ENCODE measurements at regions not wholly inside any gene's neighbourhood (a gene's known extent, or its start where the extent isn't known, plus 50 kb on each side); places are given as distances from the start of the nearest gene placed in this dataset.
"Not testable (repeated sequence)": the region's sequence is repeated elsewhere in the genome, so short reads cannot be mapped to it uniquely, and the experiment has no call there.

DNA sequence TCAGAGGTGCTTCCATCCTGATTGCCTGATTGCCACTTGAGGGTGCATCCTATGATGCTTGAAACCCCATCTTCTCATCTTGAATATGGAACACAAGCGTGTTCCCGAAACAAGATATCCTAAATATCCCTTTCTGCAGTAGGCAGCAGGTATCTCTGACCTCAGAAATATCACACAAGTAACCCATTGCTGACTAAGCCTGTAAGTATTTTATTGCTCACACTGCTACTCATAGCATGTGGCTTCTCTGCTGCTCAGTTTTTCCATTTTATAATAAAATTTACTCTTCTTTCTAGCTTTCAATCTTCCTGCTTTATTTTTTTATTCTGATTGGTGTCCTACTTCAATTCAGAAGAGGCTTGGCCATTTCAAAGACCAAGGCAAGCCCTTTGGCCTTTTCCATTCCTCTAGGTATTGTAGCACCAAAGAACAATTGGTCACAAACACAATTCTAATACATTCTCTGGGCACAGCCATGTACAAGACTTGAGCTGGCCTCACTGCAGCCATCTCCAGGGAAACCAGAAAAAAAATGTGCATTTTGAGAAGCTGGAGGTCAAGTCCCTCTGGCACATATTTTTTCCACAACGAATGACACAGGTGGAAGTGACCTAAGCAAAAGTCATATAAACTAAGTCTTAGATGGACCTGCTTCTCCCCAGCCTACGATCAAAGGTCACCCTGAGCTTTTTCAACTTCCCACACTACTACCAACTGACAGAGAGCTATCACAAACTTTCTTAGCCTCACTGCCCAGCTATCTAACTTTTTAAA lies 107.0 kb downstream of the OR13H1 start:
- Mint-ChIP-seq H3K27me3 (peaks cover 5% of the 10 kb centered on the region), H3K36me3 (ENCODE audit: low read depth) (no peaks in the 10 kb centered on the region), H3K27ac (no peak overlapping the region), H3K4me1 (no peaks in the 10 kb centered on the region), H3K4me3 (no peak overlapping the region)
- ATAC-seq (no peak), DNase-seq (no peak)
- no peaks in the 10 kb centered on the region for H3K9me3 ChIP-seq (ENCODE audit: control insufficient read depth, low read length, poor library complexity, severe bottlenecking)

DNA sequence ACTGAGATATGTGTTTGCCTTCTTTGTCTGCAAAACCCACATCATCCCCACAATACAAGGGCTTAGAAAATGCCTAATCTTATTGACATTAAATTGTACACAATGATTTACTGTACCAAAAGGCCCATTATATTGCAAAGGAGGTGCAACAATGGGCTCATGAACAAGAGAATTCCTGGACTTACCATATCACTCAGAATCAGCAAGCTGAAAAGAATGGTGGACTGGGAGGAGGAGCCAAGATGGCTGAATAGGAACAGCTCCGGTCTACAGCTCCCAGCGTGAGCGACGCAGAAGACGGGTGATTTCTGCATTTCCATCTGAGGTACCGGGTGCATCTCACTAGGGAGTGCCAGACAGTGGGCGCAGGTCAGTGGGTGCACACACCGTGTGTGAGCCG lies 119.9 kb downstream of the OR13H1 start:
- not testable (repeated sequence) for H3K4me3 Mint-ChIP-seq; H3K9me3 ChIP-seq (ENCODE audit: control insufficient read depth, low read length, poor library complexity, severe bottlenecking); H3K27me3 Mint-ChIP-seq; DNase-seq; H3K27ac Mint-ChIP-seq; H3K36me3 Mint-ChIP-seq (ENCODE audit: low read depth); H3K4me1 Mint-ChIP-seq; ATAC-seq

DNA sequence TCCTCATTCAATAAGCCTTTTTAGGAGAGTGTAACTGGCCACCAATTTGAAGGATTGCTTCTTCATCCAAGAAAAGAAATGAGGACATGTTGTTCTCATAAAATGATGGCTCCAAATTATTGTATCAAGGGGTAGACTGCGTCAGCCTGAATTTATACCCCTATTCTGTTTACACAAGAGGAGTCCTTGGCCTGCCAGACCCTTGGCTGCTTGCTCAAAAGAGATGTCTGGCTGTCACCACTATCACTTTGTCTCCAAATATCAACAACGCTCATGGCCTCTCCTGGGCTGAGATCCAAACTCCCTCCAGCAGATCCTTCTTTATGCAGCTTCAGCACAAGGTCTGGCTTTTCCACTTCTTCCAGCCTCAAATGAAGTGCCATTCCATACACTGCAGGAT lies 127.9 kb downstream of the OR13H1 start:
- peaks cover 2% of the 10 kb centered on the region for H3K4me1 Mint-ChIP-seq
- ATAC-seq (no peak), DNase-seq (no peak)
- H3K4me3 Mint-ChIP-seq = no peak overlapping the region
- H3K27me3 Mint-ChIP-seq = no peaks in the 10 kb centered on the region
- no peak overlapping the region for H3K27ac Mint-ChIP-seq
- H3K36me3 Mint-ChIP-seq (ENCODE audit: low read depth) = no peaks in the 10 kb centered on the region
- no peaks in the 10 kb centered on the region for H3K9me3 ChIP-seq (ENCODE audit: control insufficient read depth, low read length, poor library complexity, severe bottlenecking)

DNA sequence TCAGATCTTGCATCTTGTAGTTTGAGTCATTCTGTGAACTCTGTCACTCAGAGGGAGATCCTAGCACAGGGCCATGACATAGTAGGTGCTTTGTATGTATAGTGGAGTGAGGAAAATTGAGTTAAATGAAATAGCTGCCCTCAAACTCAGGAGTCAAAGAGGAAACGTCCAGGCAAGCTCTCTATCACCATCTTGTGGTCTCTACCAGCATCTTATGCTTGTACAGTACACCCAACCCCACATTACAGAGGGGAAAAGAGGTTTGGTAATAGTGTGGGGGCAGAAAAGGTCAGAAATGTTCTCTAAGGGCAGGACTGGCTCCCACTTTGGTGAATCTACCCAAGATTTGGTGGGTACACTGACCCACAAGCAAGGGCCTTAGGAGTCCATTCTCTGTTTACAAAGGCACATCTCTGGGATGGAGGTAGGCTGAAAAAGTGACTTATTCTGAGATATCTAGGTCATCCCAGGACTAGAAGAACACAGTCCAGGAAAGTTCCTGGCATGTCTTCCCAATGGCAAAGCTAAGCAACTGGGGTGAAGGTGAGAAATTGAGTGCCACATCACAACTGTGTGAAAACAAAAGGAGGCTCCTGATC lies 131.8 kb downstream of the OR13H1 start:
- no peak overlapping the region for H3K4me3 Mint-ChIP-seq
- no peaks in the 10 kb centered on the region for H3K27me3 Mint-ChIP-seq
- H3K36me3 Mint-ChIP-seq (ENCODE audit: low read depth) = no peaks in the 10 kb centered on the region
- H3K27ac Mint-ChIP-seq = no peak overlapping the region
- no peak for ATAC-seq
- peaks cover 2% of the 10 kb centered on the region for H3K4me1 Mint-ChIP-seq
- no peak for DNase-seq
- no peaks in the 10 kb centered on the region for H3K9me3 ChIP-seq (ENCODE audit: control insufficient read depth, low read length, poor library complexity, severe bottlenecking)

DNA sequence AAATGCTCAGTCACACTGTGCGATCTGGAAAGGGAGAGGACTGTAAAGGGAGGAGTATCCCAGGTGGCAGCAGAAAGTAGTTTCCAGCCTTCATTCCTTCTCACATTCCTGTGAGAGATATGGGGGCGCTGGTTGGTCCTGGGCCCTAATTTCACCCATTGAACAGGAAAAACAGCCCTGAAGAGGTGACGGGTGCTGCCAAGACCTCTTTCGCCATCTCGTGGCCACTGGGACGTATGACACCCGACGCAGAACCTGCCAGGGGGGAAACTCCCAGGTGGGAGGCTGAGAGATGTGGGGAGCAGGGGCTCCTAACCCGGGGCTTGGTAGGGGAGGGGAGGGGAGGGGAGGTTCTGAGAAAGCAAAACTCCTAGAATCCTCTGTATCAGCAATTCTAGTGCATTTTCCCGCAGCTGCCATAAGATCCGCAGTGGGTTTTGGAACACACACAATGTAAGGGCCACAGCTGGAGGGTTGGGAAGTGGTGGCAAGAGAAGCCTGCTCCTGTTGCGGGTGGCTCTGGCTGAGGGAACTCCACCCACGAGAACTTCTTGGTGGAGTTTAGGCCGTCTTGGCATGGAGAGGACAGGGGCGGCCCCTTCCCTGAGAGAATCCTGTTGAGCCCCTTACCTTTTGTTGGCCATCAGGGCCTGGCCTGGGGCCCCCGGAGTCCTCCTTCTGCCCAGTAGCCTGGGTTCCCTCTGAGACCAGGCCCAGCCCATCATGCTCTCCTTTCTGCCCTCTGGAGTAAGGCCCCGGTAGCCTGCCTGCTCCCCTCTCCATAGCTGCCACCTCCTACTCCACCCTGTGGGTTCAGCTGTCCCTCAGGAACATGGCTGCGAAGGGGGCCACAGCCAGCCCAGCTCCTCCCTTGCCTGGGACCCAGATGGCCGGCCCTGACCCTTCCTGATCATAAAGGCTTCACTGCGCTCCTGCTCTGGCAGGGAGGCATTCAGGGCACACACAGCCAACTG lies 134.1 kb downstream of the OR13H1 start:
- Mint-ChIP-seq H3K4me1 (peaks cover 2% of the 10 kb centered on the region), H3K36me3 (ENCODE audit: low read depth) (no peaks in the 10 kb centered on the region), H3K27me3 (no peaks in the 10 kb centered on the region), H3K4me3 (no peak overlapping the region), H3K27ac (no peak overlapping the region)
- ATAC-seq (peak; percentile 48), DNase-seq (peak in 1 of 3 donors; percentile 9)
- no peaks in the 10 kb centered on the region for H3K9me3 ChIP-seq (ENCODE audit: control insufficient read depth, low read length, poor library complexity, severe bottlenecking)

DNA sequence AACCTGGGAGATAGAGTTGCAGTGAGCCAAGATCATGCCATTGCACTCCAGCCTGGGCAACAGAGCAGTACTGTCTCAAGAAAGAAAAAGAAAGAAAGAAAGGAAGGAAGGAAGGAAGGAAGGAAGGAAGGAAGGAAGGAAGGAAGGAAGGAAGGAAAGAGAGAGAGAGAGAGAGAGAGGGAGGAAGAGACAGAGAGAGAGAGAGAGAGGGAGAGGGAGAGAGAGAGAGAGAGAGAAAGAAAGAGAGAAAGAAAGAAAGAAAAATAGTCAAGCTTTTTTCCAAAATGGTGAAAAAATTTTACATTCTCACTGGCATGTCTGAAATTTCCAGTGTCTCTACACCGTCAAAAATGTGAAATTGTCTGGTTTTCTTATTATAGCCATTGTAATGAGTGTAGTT lies 138.9 kb downstream of the OR13H1 start:
- not testable (repeated sequence) for H3K9me3 ChIP-seq (ENCODE audit: control insufficient read depth, low read length, poor library complexity, severe bottlenecking); DNase-seq; H3K27ac Mint-ChIP-seq; H3K27me3 Mint-ChIP-seq; ATAC-seq; H3K4me3 Mint-ChIP-seq; H3K36me3 Mint-ChIP-seq (ENCODE audit: low read depth); H3K4me1 Mint-ChIP-seq

DNA sequence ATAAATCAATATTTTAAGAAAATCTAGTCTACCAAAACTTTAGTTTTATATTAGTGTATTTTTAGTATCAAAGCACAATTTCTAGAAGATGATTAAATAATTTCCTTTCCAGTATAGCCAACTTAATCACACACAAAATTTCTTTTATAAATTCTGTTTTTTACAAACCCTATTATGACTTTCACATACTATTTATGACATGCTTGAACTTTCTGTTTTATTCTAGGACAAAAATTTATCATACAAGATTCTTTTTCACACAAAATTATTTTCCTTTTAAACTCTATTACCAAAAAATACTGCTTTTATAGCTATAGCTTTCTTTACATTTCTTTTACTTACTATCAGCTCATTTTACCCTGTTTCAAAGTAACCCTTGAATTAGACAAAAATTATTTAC lies 149.5 kb downstream of the OR13H1 start:
- H3K27ac Mint-ChIP-seq = no peak overlapping the region
- no peaks in the 10 kb centered on the region for H3K9me3 ChIP-seq (ENCODE audit: control insufficient read depth, low read length, poor library complexity, severe bottlenecking)
- no peaks in the 10 kb centered on the region for H3K4me1 Mint-ChIP-seq
- no peaks in the 10 kb centered on the region for H3K27me3 Mint-ChIP-seq
- no peaks in the 10 kb centered on the region for H3K36me3 Mint-ChIP-seq (ENCODE audit: low read depth)
- ATAC-seq (no peak), DNase-seq (no peak)
- no peak overlapping the region for H3K4me3 Mint-ChIP-seq

DNA sequence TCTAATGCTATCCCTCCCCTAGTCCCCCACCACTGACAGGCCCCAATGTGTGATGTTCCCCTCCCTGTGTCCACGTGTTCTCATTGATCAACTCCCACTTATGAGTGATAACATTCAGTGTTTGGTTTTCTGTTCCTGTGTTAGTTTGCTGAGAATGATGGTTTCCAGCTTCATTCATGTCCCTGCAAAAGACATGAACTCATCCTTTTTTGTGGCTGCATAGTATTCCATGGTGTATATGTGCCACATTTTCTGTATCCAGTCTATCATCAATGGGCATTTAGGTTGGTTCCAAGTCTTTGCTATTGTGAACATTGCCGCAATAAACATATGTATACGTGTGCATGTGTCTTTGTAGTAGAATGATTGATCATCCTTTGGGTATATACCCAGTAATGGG lies 153.1 kb downstream of the OR13H1 start:
- not testable (repeated sequence) for H3K9me3 ChIP-seq (ENCODE audit: control insufficient read depth, low read length, poor library complexity, severe bottlenecking); DNase-seq; H3K4me1 Mint-ChIP-seq; ATAC-seq; H3K27ac Mint-ChIP-seq; H3K27me3 Mint-ChIP-seq; H3K36me3 Mint-ChIP-seq (ENCODE audit: low read depth); H3K4me3 Mint-ChIP-seq

DNA sequence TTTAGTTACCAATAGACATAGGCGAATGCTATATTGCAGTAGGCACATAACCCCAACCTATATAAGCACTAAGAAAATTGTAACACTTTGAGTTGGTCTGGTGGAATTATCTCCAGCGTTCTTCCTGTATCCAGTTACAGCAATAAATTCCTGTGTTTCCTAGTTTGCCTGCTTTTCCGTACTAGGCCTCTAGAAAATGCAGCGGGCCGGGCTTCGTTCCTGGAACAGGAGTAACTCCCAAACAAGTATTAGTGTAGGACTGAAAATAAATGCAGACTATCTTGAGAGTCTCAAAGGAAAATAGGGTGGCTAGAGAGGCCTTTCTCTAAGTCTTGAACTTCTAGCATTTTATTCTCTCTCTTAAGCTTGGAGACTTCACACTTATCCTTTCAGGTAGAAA lies 159.8 kb downstream of the OR13H1 start:
- H3K4me1 Mint-ChIP-seq = no peaks in the 10 kb centered on the region
- H3K4me3 Mint-ChIP-seq = no peak overlapping the region
- no peak for DNase-seq
- no peak for ATAC-seq
- H3K36me3 Mint-ChIP-seq (ENCODE audit: low read depth) = no peaks in the 10 kb centered on the region
- H3K27ac Mint-ChIP-seq = no peak overlapping the region
- H3K27me3 Mint-ChIP-seq = no peaks in the 10 kb centered on the region
- H3K9me3 ChIP-seq (ENCODE audit: control insufficient read depth, low read length, poor library complexity, severe bottlenecking) = no peaks in the 10 kb centered on the region

DNA sequence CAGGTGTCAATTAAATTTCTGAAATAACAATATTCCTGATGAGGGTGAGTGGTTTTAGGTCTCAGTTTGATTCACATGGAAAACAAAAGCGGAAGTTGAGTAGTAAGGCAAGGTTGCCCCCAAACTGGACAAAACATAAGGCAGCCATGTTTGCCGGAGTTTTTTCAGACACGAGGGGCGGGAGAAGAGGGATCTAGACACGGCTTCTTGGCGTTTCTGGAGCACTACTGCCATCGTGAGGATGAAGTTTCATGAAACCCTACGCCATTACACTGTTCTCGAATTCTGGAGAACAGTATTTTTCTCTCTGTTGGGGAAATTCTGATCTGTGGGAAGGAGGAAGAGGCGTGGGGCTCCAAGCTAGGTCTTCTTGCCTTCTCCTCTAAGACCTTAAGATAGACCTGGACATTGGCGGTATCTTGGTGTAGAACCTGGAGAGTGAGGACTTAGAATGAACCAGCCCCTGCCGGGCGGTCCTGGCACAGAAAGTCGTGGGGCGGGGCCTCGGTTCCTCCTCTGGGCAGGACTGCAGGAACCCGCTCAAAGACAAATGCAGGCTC lies 160.3 kb downstream of the OR13H1 start:
- Mint-ChIP-seq H3K27ac (no peak overlapping the region), H3K4me1 (no peaks in the 10 kb centered on the region), H3K36me3 (ENCODE audit: low read depth) (no peaks in the 10 kb centered on the region), H3K4me3 (no peak overlapping the region), H3K27me3 (no peaks in the 10 kb centered on the region)
- ATAC-seq = no peak
- no peaks in the 10 kb centered on the region for H3K9me3 ChIP-seq (ENCODE audit: control insufficient read depth, low read length, poor library complexity, severe bottlenecking)
- no peak for DNase-seq

DNA sequence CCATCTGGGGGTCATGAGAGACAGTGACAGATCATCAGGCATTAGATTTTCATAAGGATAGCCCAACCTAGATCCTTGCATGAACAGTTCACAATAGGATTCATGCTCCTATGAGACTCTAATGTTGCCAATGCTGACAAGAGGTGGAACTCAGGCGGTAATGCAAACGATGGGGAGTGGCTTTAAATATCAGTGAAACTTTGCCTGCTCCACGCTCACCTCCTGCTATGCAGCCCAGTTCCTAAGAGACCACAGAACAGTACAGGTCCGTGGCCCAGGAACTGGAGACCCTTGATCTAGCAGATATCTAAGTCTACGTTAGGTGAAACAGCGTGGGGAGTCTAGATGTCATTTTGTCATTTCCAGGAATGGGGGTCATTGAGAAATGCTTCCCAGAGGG lies 165.7 kb downstream of the OR13H1 start:
- H3K4me3 Mint-ChIP-seq = no peak overlapping the region
- H3K27me3 Mint-ChIP-seq = no peaks in the 10 kb centered on the region
- no peak overlapping the region for H3K27ac Mint-ChIP-seq
- no peaks in the 10 kb centered on the region for H3K36me3 Mint-ChIP-seq (ENCODE audit: low read depth)
- H3K4me1 Mint-ChIP-seq = no peaks in the 10 kb centered on the region
- no peak for DNase-seq
- H3K9me3 ChIP-seq (ENCODE audit: control insufficient read depth, low read length, poor library complexity, severe bottlenecking) = no peaks in the 10 kb centered on the region
- no peak for ATAC-seq

DNA sequence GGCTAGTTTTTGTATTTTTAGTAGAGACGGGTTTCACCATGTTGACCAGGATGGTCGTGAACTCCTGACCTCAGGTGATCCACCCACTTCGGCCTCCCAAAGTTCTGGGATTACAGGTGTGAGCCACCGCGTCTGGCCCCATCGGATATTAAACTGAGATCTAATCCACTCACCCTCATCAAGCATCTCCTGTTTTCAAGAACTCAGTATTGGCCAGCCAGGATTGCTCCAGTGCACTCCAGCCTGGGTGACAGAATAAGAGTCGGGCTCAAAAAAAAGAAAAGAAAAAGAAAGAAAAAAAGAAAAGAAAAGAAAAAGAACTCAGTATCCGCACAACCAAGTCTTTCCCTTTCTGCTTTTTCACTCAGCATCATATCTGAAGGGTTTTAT lies 167.6 kb downstream of the OR13H1 start:
- ATAC-seq (no peak), DNase-seq (no peak)
- H3K36me3 Mint-ChIP-seq (ENCODE audit: low read depth) = peaks cover 2% of the 10 kb centered on the region
- no peak overlapping the region for H3K4me3 Mint-ChIP-seq
- no peaks in the 10 kb centered on the region for H3K27me3 Mint-ChIP-seq
- H3K4me1 Mint-ChIP-seq = no peaks in the 10 kb centered on the region
- H3K27ac Mint-ChIP-seq = no peak overlapping the region
- H3K9me3 ChIP-seq (ENCODE audit: control insufficient read depth, low read length, poor library complexity, severe bottlenecking) = no peaks in the 10 kb centered on the region

DNA sequence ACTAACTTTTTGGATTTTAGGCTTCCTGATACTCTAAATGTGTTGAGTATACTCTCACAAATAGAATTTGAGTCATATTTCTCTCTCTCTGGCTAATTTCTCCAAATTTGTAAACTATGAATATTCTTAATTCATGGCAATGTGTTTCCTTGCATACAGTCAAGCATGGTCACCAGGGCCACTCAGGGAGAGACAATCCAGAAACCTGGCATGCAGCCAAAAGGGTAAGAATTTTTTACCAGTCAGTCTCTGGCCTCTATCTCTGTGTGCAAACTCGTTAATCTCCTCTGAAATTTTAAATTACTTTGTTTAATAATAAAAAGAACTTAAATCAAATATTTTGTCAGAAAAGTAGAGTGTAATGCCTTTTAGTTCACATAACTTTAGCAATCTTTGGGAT lies 179.8 kb downstream of the OR13H1 start:
- DNase-seq = no peak
- no peaks in the 10 kb centered on the region for H3K9me3 ChIP-seq (ENCODE audit: control insufficient read depth, low read length, poor library complexity, severe bottlenecking)
- H3K4me1 Mint-ChIP-seq = no peaks in the 10 kb centered on the region
- H3K4me3 Mint-ChIP-seq = no peak overlapping the region
- no peak for ATAC-seq
- no peaks in the 10 kb centered on the region for H3K36me3 Mint-ChIP-seq (ENCODE audit: low read depth)
- H3K27ac Mint-ChIP-seq = no peak overlapping the region
- H3K27me3 Mint-ChIP-seq = no peaks in the 10 kb centered on the region

Data from T-helper 17 cell (primary cell).